ENCODE measurements at regions not wholly inside any gene's neighbourhood (a gene's known extent, or its start where the extent isn't known, plus 50 kb on each side); places are given as distances from the start of the nearest gene placed in this dataset.
"Not testable (repeated sequence)": the region's sequence is repeated elsewhere in the genome, so short reads cannot be mapped to it uniquely, and the experiment has no call there.

GRCh38 chr12:88836156-88836555 is 255.9 kb upstream of the KITLG start:
- no peak for TF ChIP-seq CTCF (IDR thresholded peaks at IDR 0.05; ENCODE audit: insufficient read depth, low read length, poor library complexity, severe bottlenecking)
- DNase-seq (ENCODE audit: low read depth) = no peak
- no peaks in the 10 kb centered on the region for H3K36me3 ChIP-seq (ENCODE audit: control insufficient read depth, insufficient read depth, low read length)

GRCh38 chr12:88834226-88834625 is 254.0 kb upstream of the KITLG start:
- H3K27me3 ChIP-seq (ENCODE audit: control insufficient read depth, insufficient read depth, low read length) = no peaks in the 10 kb centered on the region
- no peak for TF ChIP-seq CTCF (IDR thresholded peaks at IDR 0.05; ENCODE audit: insufficient read depth, low read length, poor library complexity, severe bottlenecking)
- no peaks in the 10 kb centered on the region for H3K36me3 ChIP-seq (ENCODE audit: control insufficient read depth, insufficient read depth, low read length)
- H3K4me3 ChIP-seq (ENCODE audit: low read depth, low read length) = no peak overlapping the region
- DNase-seq (ENCODE audit: low read depth) = no peak

More at GRCh38 chr12:88836156-88836555, 255.9 kb upstream of the KITLG start:
- no peak overlapping the region for H3K4me3 ChIP-seq (ENCODE audit: low read depth, low read length)
- H3K27me3 ChIP-seq (ENCODE audit: control insufficient read depth, insufficient read depth, low read length) = no peaks in the 10 kb centered on the region

GRCh38 chr12:88833641-88834116 is 253.4 kb upstream of the KITLG start:
- no peak for DNase-seq (ENCODE audit: low read depth)
- H3K27me3 ChIP-seq (ENCODE audit: control insufficient read depth, insufficient read depth, low read length) = no peaks in the 10 kb centered on the region
- H3K36me3 ChIP-seq (ENCODE audit: control insufficient read depth, insufficient read depth, low read length) = no peaks in the 10 kb centered on the region
- TF ChIP-seq CTCF (IDR thresholded peaks at IDR 0.05; ENCODE audit: insufficient read depth, low read length, poor library complexity, severe bottlenecking) = no peak
- no peak overlapping the region for H3K4me3 ChIP-seq (ENCODE audit: low read depth, low read length)

GRCh38 chr12:88828537-88828936 is 248.3 kb upstream of the KITLG start:
- DNase-seq (ENCODE audit: low read depth); H3K4me3 ChIP-seq (ENCODE audit: low read depth, low read length); H3K36me3 ChIP-seq (ENCODE audit: control insufficient read depth, insufficient read depth, low read length): not testable (repeated sequence)

GRCh38 chr12:88820012-88820411 is 239.7 kb upstream of the KITLG start:
- no peaks in the 10 kb centered on the region for H3K27me3 ChIP-seq (ENCODE audit: control insufficient read depth, insufficient read depth, low read length)
- TF ChIP-seq CTCF (IDR thresholded peaks at IDR 0.05; ENCODE audit: insufficient read depth, low read length, poor library complexity, severe bottlenecking) = no peak

More at GRCh38 chr12:88828537-88828936, 248.3 kb upstream of the KITLG start:
- not testable (repeated sequence) for H3K27me3 ChIP-seq (ENCODE audit: control insufficient read depth, insufficient read depth, low read length)

GRCh38 chr12:88816201-88816600 is 235.9 kb upstream of the KITLG start:
- DNase-seq (ENCODE audit: low read depth) = no peak
- Histone ChIP-seq H3K36me3 (ENCODE audit: control insufficient read depth, insufficient read depth, low read length) (no peaks in the 10 kb centered on the region), H3K27me3 (ENCODE audit: control insufficient read depth, insufficient read depth, low read length) (no peaks in the 10 kb centered on the region), H3K4me3 (ENCODE audit: low read depth, low read length) (no peak overlapping the region)
- TF ChIP-seq CTCF (IDR thresholded peaks at IDR 0.05; ENCODE audit: insufficient read depth, low read length, poor library complexity, severe bottlenecking) = no peak

More at GRCh38 chr12:88820012-88820411, 239.7 kb upstream of the KITLG start:
- Histone ChIP-seq H3K4me3 (ENCODE audit: low read depth, low read length) (no peak overlapping the region), H3K36me3 (ENCODE audit: control insufficient read depth, insufficient read depth, low read length) (no peaks in the 10 kb centered on the region)
- DNase-seq (ENCODE audit: low read depth) = no peak

Measured in kidney epithelial cell (primary cell).